Osteocyte (in vitro differentiated cells): ENCODE measurements at regions not wholly inside any gene's neighbourhood (a gene's known extent, or its start where the extent isn't known, plus 50 kb on each side); places are given as distances from the start of the nearest gene placed in this dataset.
"Not testable (repeated sequence)": the region's sequence is repeated elsewhere in the genome, so short reads cannot be mapped to it uniquely, and the experiment has no call there.

Experiments used
- DNase-seq: peaks from one replicate; pipeline ENCODE4 v3.0.0; 2021; ENCODE audit warnings: mixed read lengths; ENCODE audit not compliant: unreplicated experiment; ENCODE audit errors: extremely low spot score
- H3K27ac Mint-ChIP-seq: one replicate; pipeline ENCODE4 v1.8.0; 2021; ENCODE audit warnings: mild to moderate bottlenecking, mixed read lengths; ENCODE audit not compliant: unreplicated experiment
- H3K27me3 Mint-ChIP-seq: one replicate; pipeline ENCODE4 v1.8.0; 2021; ENCODE audit warnings: mixed read lengths; ENCODE audit not compliant: unreplicated experiment
- H3K36me3 Mint-ChIP-seq: one replicate; pipeline ENCODE4 v1.8.0; 2021; ENCODE audit warnings: mixed read lengths; ENCODE audit not compliant: unreplicated experiment
- H3K4me1 Mint-ChIP-seq: one replicate; pipeline ENCODE4 v1.8.0; 2021; ENCODE audit warnings: mixed read lengths; ENCODE audit not compliant: unreplicated experiment
- H3K4me3 Mint-ChIP-seq: one replicate; pipeline ENCODE4 v1.8.0; 2021; ENCODE audit warnings: mild to moderate bottlenecking, moderate library complexity, mixed read lengths; ENCODE audit not compliant: unreplicated experiment
- H3K9me3 Mint-ChIP-seq: one replicate; pipeline ENCODE4 v1.8.0; 2021; ENCODE audit warnings: mixed read lengths; ENCODE audit not compliant: unreplicated experiment
- CTCF ChIP-seq: fragments of 200-600 bp; sonication (generic); IDR thresholded peaks from 2 replicates; pipeline ENCODE4 v1.5.0; 2021; ENCODE audit warnings: antibody characterized with exemption, mild to moderate bottlenecking, moderate library complexity

GRCh38 chr5:162816816-162817215 is 620.6 kb upstream of the CCNG1 start:
- H3K4me3 Mint-ChIP-seq: no peak overlapping the region
- no peaks in the 10 kb centered on the region for H3K4me1 Mint-ChIP-seq
- no peaks in the 10 kb centered on the region for H3K27me3 Mint-ChIP-seq
- no peak overlapping the region for H3K27ac Mint-ChIP-seq
- DNase-seq: no peak
- TF ChIP-seq CTCF: no peak
- H3K36me3 Mint-ChIP-seq: no peaks in the 10 kb centered on the region
- peaks cover 9% of the 10 kb centered on the region for H3K9me3 Mint-ChIP-seq

GRCh38 chr5:162817364-162817763 is 620.0 kb upstream of the CCNG1 start:
- Mint-ChIP-seq H3K36me3 (no peaks in the 10 kb centered on the region), H3K4me3 (no peak overlapping the region), H3K9me3 (peaks cover 13% of the 10 kb centered on the region), H3K4me1 (no peaks in the 10 kb centered on the region), H3K27me3 (no peaks in the 10 kb centered on the region), H3K27ac (no peak overlapping the region)
- no peak for TF ChIP-seq CTCF
- no peak for DNase-seq

- not testable (repeated sequence) for H3K36me3 Mint-ChIP-seq, H3K27ac Mint-ChIP-seq, H3K27me3 Mint-ChIP-seq, H3K4me1 Mint-ChIP-seq, DNase-seq, H3K4me3 Mint-ChIP-seq
- H3K9me3 Mint-ChIP-seq: peaks cover 20% of the 10 kb centered on the region
Observed at GRCh38 chr5:162821664-162822063, 615.7 kb upstream of the CCNG1 start.

- H3K4me1 Mint-ChIP-seq: no peaks in the 10 kb centered on the region
- H3K27me3 Mint-ChIP-seq: no peaks in the 10 kb centered on the region
- no peak overlapping the region for H3K4me3 Mint-ChIP-seq
- H3K27ac Mint-ChIP-seq: no peak overlapping the region
- H3K36me3 Mint-ChIP-seq: no peaks in the 10 kb centered on the region
- no peak for DNase-seq
- no peak for TF ChIP-seq CTCF
- peaks cover 27% of the 10 kb centered on the region for H3K9me3 Mint-ChIP-seq
Observed at GRCh38 chr5:162824360-162824759, 613.0 kb upstream of the CCNG1 start.

- H3K9me3 Mint-ChIP-seq: peaks cover 29% of the 10 kb centered on the region
- no peaks in the 10 kb centered on the region for H3K4me1 Mint-ChIP-seq
- H3K4me3 Mint-ChIP-seq: no peak overlapping the region
- no peaks in the 10 kb centered on the region for H3K27me3 Mint-ChIP-seq
- DNase-seq: no peak
- H3K36me3 Mint-ChIP-seq: no peaks in the 10 kb centered on the region
- TF ChIP-seq CTCF: no peak
- no peak overlapping the region for H3K27ac Mint-ChIP-seq
Observed at GRCh38 chr5:162837155-162837554, 600.2 kb upstream of the CCNG1 start.

GRCh38 chr5:162842727-162843126 is 594.7 kb upstream of the CCNG1 start:
- no peak for DNase-seq
- peaks cover 43% of the 10 kb centered on the region for H3K9me3 Mint-ChIP-seq
- H3K27ac Mint-ChIP-seq: no peak overlapping the region
- no peaks in the 10 kb centered on the region for H3K4me1 Mint-ChIP-seq
- H3K27me3 Mint-ChIP-seq: no peaks in the 10 kb centered on the region
- H3K36me3 Mint-ChIP-seq: no peaks in the 10 kb centered on the region
- H3K4me3 Mint-ChIP-seq: no peak overlapping the region
- TF ChIP-seq CTCF: no peak
